ENCODE measurements at regions not wholly inside any gene's neighbourhood (a gene's known extent, or its start where the extent isn't known, plus 50 kb on each side); places are given as distances from the start of the nearest gene placed in this dataset.

GRCh38 chr2:216274194-216274840 lies 98.0 kb downstream of the MARCHF4 start:
- TF ChIP-seq, protein P1, sequence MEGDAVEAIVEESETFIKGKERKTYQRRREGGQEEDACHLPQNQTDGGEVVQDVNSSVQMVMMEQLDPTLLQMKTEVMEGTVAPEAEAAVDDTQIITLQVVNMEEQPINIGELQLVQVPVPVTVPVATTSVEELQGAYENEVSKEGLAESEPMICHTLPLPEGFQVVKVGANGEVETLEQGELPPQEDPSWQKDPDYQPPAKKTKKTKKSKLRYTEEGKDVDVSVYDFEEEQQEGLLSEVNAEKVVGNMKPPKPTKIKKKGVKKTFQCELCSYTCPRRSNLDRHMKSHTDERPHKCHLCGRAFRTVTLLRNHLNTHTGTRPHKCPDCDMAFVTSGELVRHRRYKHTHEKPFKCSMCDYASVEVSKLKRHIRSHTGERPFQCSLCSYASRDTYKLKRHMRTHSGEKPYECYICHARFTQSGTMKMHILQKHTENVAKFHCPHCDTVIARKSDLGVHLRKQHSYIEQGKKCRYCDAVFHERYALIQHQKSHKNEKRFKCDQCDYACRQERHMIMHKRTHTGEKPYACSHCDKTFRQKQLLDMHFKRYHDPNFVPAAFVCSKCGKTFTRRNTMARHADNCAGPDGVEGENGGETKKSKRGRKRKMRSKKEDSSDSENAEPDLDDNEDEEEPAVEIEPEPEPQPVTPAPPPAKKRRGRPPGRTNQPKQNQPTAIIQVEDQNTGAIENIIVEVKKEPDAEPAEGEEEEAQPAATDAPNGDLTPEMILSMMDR (IDR thresholded peaks at IDR 0.05; ENCODE audit: insufficient read depth, low read depth, low read length), result no peak
- no peak for TF ChIP-seq EZH2 (IDR thresholded peaks at IDR 0.05; ENCODE audit: insufficient read depth, low read length)
